Fibroblast of skin of abdomen (primary cell): ENCODE measurements at regions not wholly inside any gene's neighbourhood (a gene's known extent, or its start where the extent isn't known, plus 50 kb on each side); places are given as distances from the start of the nearest gene placed in this dataset.
A peak's percentile ranks its signal among the peaks of the same experiment; 100 is the strongest.

Experiments used
- DNase-seq: peaks from one replicate; pipeline ENCODE4 v3.0.0-alpha.2; 2013

DNA sequence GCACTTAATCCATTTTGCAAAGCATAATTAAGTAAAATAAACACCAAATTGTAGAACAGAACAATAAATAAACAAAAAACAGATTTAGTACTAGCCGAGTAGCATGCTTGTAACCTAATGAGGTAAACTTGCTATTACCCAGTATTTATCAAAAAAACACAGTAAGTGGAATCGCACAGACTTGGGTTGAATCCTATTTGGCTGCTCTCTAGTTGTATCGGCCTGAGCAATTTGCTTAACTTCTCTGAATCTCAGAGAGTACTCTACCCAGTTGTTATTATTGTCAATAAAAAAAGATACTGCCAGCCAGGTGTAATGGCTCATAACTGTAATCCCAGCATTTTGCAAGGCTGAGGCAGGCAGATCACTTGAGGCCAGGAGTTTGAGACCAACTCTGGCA, 664.3 kb downstream of the ADGRL2 start:
- DNase-seq: no peak

DNA sequence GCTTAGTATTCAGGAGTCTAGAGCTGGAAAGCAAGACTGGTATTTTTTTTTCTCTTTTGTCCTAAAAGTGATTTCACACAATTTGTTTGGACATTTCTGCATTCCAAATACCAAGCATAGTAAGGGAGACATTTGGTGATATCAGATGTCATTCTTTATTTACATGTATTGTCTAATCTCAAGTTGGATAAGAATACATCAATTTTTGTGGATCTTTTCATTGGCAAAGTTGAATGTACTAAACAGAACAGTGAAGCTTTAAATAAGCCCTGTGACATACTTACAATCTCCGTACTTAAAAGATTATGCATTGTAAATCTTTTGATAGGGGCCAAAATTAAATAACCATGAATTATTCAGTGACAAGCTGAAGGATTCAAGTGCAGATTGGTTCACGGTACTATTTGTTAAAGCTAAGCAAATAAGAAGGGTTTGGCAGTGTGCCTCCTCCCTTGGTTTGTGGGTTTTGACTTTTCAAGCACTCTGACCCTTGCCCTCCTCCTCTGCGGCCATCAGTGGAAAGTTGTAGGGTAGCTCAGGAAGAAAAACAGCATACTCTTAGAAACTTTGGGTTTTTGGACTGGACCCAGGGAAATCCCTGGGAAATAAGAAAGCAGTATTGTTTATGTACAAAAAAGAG, 663.7 kb downstream of the ADGRL2 start:
- DNase-seq: peak; percentile 4

GRCh38 chr1:82463951-82464350, 663.2 kb downstream of the ADGRL2 start:
- no peak for DNase-seq

DNA sequence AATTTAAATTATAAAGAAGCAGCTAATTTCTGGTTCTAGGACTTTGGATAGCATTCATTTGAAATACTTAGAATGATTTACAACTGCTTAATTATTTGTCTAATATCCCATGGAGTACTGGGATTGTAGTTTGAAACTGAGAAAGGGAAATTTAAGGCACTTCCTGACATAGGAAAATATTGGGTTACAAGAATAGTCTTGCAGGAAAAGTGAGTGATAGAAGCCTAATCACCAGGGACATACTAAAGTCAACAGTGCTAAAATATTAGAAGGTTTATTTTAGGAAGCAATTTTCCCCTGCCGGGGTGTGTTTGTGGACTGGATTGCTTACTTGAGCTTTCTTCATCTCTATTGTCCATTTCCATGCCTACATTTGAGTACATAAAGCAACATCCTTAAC, 661.6 kb downstream of the ADGRL2 start:
- DNase-seq: no peak

DNA sequence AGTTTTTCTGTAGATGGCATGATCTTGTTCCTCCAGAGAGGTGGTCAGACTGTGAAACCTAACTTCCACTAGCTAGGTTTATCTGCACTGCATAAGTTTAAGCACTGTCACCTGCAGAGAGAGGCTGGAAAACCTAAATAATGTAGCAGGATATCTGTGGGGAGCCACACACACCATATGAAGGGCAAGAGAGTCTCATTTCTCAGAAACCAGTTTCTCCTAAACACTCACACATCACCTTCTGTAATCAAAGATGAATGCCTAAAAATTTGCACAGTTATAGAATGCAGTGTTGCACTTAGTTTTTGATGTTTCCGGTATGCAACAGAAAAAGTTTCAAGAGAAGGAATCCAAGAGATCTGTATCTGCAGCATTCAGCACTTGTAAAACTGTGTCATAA, 654.6 kb downstream of the ADGRL2 start:
- no peak for DNase-seq

DNA sequence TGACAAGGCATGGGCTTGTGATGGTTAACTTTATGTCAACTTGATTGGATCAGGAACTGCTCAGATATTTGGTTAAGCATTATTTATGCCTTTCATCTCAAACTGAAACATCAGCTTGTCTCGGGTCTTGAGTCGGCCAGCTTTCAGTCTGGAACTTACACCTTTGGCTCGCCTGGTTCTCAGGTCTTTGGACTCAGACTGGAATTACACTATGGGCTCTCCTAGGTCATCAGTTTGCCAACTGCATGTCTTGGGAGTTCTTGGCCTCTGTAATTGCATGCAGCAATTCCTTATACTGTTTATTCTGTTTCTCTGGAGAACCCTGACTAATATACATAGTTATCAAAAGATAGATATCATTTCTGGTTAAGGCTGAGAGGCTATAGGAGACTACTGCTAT, 653.7 kb downstream of the ADGRL2 start:
- DNase-seq: no peak

- DNase-seq: no peak
Observed at GRCh38 chr1:82453511-82454185, 652.9 kb downstream of the ADGRL2 start.

DNA sequence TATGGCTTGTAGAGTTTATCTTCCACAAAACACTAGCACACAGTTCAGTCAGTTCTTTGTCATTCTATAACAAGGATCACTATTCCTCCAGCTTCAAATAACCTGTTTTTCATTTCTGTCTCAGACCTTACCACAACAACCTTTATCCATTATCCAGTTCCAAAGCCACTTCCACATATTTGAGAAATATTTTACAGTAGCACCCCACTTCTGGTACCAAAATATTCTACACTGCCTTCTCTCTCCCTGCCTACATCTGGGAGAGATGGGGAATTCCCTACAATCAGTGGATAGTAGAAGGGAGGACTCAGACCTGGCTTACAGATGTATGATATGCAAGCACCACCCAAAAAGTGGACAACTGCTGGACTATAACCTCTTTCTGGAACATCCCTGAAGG, 651.4 kb downstream of the ADGRL2 start:
- DNase-seq: no peak

DNA sequence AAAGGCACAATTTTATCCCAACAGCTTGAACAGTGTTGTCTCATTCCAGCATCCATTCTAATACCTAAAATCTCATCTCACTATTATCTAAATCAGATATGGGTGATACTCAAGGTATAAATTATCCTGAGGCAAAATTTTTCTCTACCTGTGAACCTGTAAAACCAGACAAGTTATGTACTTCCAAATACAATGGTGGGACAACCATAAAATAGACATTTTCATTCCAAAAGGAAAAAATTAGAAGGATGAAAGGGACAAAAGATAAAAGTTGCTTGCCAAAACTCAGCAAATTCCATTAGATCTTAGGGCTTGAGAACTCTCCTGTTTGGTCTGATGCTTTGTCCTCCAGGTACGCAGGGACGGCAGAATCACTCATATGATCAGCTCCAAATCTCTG, 650.5 kb downstream of the ADGRL2 start:
- DNase-seq: no peak

DNA sequence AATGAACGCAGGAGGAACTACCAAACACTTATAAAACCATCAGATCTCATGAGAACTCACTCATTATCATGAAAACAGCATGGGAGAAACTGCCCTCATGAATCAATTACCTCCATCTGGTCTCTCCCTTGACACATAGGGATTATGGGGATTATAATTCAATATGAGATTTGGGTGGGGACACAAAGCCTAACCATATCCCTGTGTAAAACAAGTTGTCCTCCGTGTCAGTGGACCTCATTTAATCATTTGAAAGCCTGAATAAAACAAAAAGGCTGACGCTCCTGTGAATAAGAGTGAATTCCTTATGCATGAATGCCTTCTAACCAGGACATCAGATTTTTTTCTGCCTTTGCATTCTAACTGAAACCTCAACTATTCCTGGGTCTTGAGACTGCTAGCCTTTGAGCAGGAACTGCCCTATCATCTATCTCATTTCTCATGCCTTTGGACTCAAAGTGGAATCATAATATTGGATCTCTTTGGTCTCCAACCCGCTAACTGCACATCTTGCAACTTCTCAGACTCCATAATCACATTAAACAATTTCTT, 648.8 kb downstream of the ADGRL2 start:
- peak; percentile 69 for DNase-seq

GRCh38 chr1:82446955-82447354, 646.2 kb downstream of the ADGRL2 start:
- no peak for DNase-seq

DNA sequence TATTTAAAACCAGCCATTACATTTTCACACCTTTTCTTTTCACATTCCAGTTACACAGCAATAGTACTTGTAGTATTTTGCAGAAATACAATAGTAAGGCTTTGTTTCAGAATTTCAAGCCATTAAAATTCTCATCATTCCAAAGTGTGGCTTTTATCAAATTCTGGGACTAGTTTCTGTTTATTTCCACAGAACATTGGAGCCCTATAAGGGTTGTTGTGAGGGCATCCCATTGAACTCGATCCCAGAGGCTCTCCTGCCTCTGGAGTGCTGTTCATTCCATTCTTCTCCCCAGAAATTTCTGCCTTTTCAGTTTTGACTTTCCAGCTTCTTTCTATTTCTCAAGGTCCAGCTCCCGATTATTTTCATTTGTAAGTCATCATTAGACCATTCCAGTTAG, 645.5 kb downstream of the ADGRL2 start:
- peak; percentile 25 for DNase-seq

- DNase-seq: no peak
Observed at GRCh38 chr1:82445827-82446226, 645.1 kb downstream of the ADGRL2 start.

DNA sequence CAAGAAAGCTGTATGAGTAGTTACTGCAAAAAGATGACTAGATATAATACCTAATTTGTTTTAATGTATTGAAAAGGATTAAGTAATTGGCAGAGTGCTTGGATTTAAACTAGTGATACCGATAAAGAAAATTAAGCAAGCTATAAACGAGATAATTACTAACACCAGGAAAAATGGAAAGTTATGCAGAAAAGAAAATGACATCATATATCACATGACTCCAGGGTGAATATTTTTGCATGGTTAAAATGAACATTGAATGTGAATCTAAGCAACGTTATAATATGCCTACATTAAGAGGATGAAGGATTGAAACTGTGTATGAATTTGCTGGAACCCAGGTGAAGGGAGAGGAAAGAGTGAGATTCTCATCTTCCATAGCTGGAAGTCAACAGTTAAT, 644.4 kb downstream of the ADGRL2 start:
- no peak for DNase-seq

GRCh38 chr1:82441402-82441801, 640.7 kb downstream of the ADGRL2 start:
- no peak for DNase-seq

DNA sequence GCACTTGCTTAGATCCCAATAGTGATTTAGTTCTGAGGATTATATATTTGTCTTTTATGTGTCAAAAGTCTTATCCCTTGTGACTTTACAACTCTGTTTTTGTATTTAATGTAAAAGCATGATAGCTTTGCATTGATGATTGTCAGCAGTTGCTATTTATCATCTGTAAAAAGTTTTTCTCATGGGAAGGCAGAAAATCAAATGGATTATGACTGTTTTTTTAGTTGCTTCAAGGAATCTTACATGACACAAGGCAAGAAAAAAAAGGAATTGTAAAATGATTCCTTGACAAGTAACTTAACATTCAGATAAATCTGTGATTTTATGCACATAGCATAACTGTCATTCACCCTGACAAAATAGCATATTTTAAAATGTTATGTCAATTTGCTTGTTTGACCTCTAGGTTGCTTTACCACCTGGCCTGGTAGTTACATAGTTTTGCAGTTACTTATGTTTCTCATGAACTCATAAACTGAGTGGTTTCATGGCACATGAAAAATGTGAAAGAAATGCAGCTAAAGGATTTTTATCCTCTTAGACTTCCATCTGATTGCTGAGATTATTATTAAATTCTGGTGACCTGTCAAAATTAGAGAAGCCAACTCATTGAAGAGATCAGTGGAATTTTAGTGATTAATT, 622.6 kb downstream of the ADGRL2 start:
- DNase-seq: peak; percentile 44

DNA sequence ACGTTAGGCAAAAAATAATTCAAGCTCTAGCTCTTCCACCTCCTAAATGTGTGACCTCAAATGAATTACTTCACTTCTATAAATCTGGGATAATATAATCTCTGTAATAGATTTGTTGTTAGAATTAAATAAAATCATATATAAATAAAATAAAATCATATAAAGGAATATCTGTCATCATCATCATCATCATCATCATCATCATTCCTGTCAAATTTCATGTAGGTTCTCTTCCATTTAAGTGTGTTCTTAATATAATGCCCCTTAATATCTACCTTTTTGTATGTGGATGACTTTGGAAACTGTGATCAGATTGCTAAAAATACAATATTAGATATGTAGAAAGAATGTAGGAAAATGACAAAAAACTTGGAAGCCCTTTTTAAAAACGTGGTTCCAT, 621.0 kb downstream of the ADGRL2 start:
- no peak for DNase-seq

DNA sequence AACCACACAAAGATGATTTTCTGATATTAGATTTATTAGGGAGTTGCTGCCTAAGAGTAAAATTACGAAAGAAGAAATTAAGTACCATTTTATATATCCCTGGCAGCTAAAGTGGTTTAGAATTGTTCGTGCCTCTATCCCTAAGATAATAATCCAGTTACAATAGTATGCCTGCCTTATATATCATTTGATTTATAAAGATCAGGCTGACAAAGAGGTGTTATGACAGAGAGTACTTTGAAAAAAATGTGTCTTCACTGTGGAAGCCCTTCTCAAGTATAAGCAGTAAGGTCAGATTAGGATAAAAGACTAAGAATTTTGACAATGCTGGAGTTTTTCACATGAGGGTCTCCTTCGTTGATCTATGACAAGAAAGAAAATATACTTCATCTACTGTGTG, 619.9 kb downstream of the ADGRL2 start:
- no peak for DNase-seq

DNA sequence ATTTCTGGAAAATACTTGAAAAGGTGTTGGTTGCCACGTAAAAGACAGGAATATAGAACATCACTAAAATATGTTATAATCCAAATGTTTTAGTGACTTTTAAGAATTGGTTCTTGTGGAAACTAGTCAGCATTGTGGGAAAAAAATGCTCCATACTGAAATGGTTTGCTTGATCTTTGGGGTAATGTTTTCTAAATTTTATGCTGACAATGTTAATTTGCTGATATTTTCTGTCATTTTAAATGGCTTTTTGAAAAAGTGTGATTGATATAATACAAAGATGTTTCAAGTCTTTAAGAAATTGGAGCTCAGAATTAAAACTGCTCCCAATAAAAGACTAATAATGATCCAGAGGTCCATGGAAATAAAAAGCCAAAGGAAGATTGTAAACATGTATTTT, 610.9 kb downstream of the ADGRL2 start:
- no peak for DNase-seq

DNA sequence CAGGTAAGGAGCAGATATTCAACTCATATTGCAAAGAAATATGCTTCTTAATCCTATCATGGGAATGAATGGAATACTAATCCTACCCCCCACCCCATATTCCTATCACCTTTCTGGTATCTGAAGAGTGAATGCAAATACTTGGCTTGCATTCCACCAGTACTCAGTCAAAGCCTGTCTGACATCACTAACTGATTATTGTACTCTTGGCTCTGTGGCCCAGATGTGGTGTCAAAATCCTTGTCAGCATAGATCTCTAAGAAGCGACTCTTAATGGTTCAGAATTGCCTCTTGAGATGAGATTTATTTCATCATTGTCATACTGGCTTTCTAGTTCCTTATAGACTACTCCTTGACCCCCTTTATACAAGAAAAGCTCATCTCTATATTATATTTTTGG, 604.6 kb downstream of the ADGRL2 start:
- DNase-seq: no peak

- no peak for DNase-seq
Observed at GRCh38 chr1:82401116-82401515, 600.4 kb downstream of the ADGRL2 start.

DNA sequence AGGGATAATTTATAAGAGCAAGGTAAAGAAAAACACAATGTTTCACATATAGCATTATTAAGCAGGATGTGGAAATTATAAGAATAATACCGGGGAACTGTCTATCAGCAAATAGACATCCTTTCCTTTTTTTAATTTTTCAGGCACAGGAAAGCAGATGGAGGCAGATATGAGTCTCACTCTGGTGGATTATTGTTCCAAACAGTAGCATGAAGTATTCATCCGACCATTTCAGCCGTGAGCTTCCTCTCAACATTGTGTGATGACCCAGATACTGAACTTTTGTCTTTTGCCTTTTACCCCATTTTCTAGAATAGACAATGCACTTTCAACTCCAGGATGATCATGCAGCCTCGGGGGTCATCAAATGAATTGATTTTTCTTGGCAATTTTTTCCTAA, 599.8 kb downstream of the ADGRL2 start:
- DNase-seq: no peak

- DNase-seq: peak; percentile 72
Observed at GRCh38 chr1:82399093-82399492, 598.4 kb downstream of the ADGRL2 start.

- DNase-seq: peak; percentile 12
Observed at GRCh38 chr1:82398357-82398756, 597.6 kb downstream of the ADGRL2 start.
